NCI-H460 (cell line): ENCODE measurements at regions not wholly inside any gene's neighbourhood (a gene's known extent, or its start where the extent isn't known, plus 50 kb on each side); places are given as distances from the start of the nearest gene placed in this dataset.
"Not testable (repeated sequence)": the region's sequence is repeated elsewhere in the genome, so short reads cannot be mapped to it uniquely, and the experiment has no call there.

ENCODE experiments used
- DNase-seq: peaks from one replicate; pipeline ENCODE4 v3.0.0-alpha.2; 2016; ENCODE audit warnings: low read depth; ENCODE audit errors: extremely low read depth

GRCh38 chr3:164302622-164303021 is 775.7 kb downstream of the SI start:
- no peak for DNase-seq

GRCh38 chr3:164291486-164291885 is 786.8 kb downstream of the SI start:
- not testable (repeated sequence) for DNase-seq

- DNase-seq: no peak
These were observed 799.7 kb downstream of the SI start for GRCh38 chr3:164278550-164278949.

- DNase-seq: no peak
These were observed 811.2 kb downstream of the SI start for GRCh38 chr3:164267053-164267452.

GRCh38 chr3:164250923-164251322 is 827.4 kb downstream of the SI start:
- no peak for DNase-seq

GRCh38 chr3:164236851-164237250 is 841.4 kb downstream of the SI start:
- DNase-seq: no peak

- DNase-seq: no peak
These were observed 842.8 kb downstream of the SI start for GRCh38 chr3:164235289-164236028.

GRCh38 chr3:164233951-164234350 is 844.3 kb downstream of the SI start:
- DNase-seq: no peak

GRCh38 chr3:164231718-164232117 is 846.6 kb downstream of the SI start:
- DNase-seq: no peak

- DNase-seq: no peak
These were observed 847.8 kb downstream of the SI start for GRCh38 chr3:164230385-164231094.

GRCh38 chr3:164224126-164224525 is 854.2 kb downstream of the SI start:
- no peak for DNase-seq

- no peak for DNase-seq
These were observed 856.1 kb downstream of the SI start for GRCh38 chr3:164222197-164222596.

GRCh38 chr3:164221297-164221696 is 857.0 kb downstream of the SI start:
- no peak for DNase-seq

GRCh38 chr3:164209363-164209762 is 868.9 kb downstream of the SI start:
- no peak for DNase-seq

GRCh38 chr3:164208821-164209220 is 869.5 kb downstream of the SI start:
- no peak for DNase-seq

- DNase-seq: no peak
These were observed 870.2 kb downstream of the SI start for GRCh38 chr3:164208048-164208447.

GRCh38 chr3:164200053-164200823 is 878.1 kb downstream of the SI start:
- no peak for DNase-seq

GRCh38 chr3:164196477-164196876 is 881.8 kb downstream of the SI start:
- no peak for DNase-seq

GRCh38 chr3:164194842-164195241 is 883.5 kb downstream of the SI start:
- no peak for DNase-seq

GRCh38 chr3:164192974-164193373 is 885.3 kb downstream of the SI start:
- DNase-seq: no peak

GRCh38 chr3:164190566-164190965 is 887.7 kb downstream of the SI start:
- DNase-seq: no peak

GRCh38 chr3:164186095-164186494 is 892.2 kb downstream of the SI start:
- no peak for DNase-seq
